ENCODE measurements at regions not wholly inside any gene's neighbourhood (a gene's known extent, or its start where the extent isn't known, plus 50 kb on each side); places are given as distances from the start of the nearest gene placed in this dataset.

- TF ChIP-seq, protein P1, sequence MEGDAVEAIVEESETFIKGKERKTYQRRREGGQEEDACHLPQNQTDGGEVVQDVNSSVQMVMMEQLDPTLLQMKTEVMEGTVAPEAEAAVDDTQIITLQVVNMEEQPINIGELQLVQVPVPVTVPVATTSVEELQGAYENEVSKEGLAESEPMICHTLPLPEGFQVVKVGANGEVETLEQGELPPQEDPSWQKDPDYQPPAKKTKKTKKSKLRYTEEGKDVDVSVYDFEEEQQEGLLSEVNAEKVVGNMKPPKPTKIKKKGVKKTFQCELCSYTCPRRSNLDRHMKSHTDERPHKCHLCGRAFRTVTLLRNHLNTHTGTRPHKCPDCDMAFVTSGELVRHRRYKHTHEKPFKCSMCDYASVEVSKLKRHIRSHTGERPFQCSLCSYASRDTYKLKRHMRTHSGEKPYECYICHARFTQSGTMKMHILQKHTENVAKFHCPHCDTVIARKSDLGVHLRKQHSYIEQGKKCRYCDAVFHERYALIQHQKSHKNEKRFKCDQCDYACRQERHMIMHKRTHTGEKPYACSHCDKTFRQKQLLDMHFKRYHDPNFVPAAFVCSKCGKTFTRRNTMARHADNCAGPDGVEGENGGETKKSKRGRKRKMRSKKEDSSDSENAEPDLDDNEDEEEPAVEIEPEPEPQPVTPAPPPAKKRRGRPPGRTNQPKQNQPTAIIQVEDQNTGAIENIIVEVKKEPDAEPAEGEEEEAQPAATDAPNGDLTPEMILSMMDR (conservative IDR thresholded peaks at IDR 0.05; ENCODE audit: low read length): no peak
- no peak for TF ChIP-seq EZH2phosphoT487 (IDR thresholded peaks at IDR 0.05; ENCODE audit: borderline replicate concordance)
Observed at GRCh38 chr1:29749024-29749945, 513.0 kb downstream of the PTPRU start.
